ENCODE measurements at regions not wholly inside any gene's neighbourhood (a gene's known extent, or its start where the extent isn't known, plus 50 kb on each side); places are given as distances from the start of the nearest gene placed in this dataset.

DNA sequence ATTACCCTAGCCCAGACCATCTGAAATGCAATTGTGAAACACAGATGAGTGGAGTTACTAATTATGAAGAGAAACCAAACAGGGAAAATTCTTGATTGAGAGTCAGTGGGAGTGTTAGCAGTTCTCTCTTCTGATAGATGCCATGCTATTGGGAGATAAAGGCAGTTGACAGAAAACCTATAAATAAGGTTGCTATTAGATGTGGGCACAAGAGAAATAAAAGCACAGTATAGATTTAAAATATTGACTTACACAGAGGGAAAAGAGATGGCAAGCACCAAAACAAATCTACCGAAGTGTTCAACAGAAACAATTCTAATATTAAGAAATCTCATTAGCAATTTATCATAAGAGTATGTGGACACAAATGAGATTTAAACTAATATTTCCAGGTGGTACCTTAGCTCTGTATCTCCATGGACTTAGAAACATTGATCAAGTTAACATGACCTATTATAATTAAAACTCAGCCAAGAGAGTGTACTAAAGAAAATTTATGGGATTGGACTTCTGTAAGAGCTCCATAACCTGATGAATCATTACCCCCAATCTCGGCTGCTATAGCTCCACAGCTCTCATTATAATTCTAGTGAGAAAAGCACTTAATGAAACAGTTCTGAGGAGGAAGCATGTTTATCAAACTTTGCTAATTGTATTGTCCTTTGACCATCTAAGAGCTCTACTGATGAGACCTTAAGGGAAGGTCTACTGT lies 665.0 kb upstream of the RIOK2 start:
- DNase-seq (no peak), ATAC-seq (no peak)
- intact Hi-C loops (cut with DNase I, micrococcal nuclease) = no loop called here

- ATAC-seq = no peak
- intact Hi-C loops (cut with DNase I, micrococcal nuclease) = no loop called here
- DNase-seq = no peak
These were observed 668.0 kb upstream of the RIOK2 start for GRCh38 chr5:97851036-97851435.

- ATAC-seq (no peak), DNase-seq (no peak)
- intact Hi-C loops (cut with DNase I, micrococcal nuclease) = no loop called here
These were observed 672.1 kb upstream of the RIOK2 start for GRCh38 chr5:97854871-97855762.

- intact Hi-C loops (cut with DNase I, micrococcal nuclease) = no loop called here
- no peak for ATAC-seq
- no peak for DNase-seq
These were observed 691.4 kb upstream of the RIOK2 start for GRCh38 chr5:97874491-97874890.

DNA sequence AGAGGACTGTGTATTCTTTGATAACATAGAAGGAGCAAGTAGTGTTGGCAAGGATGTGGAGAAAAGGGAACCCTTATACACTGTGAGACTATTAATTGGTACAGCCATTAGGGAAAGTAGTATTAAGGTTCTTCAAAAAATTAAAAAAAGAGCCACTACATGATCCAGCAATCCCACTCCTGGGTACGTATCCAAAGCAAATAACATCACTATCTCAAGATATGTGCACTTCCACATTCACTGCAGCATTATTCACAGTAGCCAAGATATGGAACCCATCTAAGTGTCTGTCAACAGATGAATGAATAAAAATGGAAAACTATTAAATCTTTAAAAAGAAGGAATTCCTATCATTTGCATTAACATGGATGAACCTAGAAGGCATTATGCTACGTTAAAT lies 693.2 kb upstream of the RIOK2 start:
- ATAC-seq = no peak
- intact Hi-C loops (cut with DNase I, micrococcal nuclease) = no loop called here
- DNase-seq = no peak

DNA sequence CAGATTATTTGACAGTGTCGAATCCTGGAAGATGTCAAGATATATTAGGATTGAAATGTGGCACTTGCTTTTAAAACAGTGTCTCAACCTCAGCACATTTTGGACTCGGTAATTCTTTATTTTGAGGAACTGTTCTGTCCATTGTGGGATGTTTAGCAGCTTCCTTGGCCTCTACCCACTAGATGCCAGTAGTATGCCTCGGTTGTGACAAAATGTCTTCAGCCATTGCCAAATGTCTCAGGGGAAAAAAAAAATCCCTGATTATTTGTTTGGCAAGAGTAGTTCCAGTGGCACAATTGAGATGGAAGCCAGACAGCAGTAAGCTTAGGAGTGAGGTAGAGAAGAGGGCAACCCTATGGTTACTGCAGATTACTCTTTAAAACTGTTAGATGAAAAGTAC lies 694.5 kb upstream of the RIOK2 start:
- DNase-seq (no peak), ATAC-seq (no peak)
- intact Hi-C loops (cut with DNase I, micrococcal nuclease) = no loop called here

- intact Hi-C loops (cut with DNase I, micrococcal nuclease) = no loop called here
- ATAC-seq (no peak), DNase-seq (no peak)
These were observed 705.4 kb upstream of the RIOK2 start for GRCh38 chr5:97888439-97888838.

GRCh38 chr5:97891971-97892370 lies 708.9 kb upstream of the RIOK2 start:
- ATAC-seq (no peak), DNase-seq (no peak)
- intact Hi-C loops (cut with DNase I, micrococcal nuclease) = no loop called here

DNA sequence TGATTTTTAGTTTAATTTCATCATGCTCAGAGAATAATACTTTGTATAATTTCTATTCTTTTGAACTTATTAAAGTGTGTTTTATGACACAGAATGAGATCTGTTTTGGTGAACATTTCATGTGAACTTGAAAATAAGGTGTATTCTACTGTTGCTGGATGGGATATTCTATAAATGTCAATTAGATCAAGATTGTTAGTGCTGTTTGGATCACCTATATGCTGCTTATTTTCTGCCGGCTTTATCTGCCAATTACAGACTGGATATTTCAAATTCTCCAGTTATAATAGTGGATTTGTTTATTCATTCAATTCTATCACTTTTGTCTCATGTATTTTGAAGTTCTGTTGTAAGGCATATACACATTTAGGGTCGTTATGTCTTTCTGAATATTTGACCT lies 720.7 kb upstream of the RIOK2 start:
- no peak for ATAC-seq
- DNase-seq = no peak
- intact Hi-C loops (cut with DNase I, micrococcal nuclease) = no loop called here

DNA sequence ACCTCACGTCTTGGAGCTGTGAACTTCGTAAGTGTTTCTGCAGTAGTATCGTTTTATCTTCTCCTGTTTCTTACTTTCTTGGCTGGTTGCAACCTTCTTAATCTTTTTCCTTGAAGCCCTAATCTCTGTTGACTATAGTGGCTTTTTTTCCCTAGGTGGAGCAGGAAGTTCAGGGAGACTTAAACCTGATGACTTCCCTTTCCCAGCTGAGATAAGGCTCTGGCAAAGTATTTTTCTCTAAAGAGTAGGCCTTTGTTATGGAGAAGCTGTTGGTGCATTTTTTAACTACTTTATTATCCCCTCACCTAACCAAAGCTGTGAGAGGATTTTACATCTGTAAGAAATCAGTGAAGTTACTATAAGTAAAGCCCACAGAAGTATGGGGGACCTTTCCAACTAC lies 723.1 kb upstream of the RIOK2 start:
- intact Hi-C loops (cut with DNase I, micrococcal nuclease) = no loop called here
- no peak for DNase-seq

DNA sequence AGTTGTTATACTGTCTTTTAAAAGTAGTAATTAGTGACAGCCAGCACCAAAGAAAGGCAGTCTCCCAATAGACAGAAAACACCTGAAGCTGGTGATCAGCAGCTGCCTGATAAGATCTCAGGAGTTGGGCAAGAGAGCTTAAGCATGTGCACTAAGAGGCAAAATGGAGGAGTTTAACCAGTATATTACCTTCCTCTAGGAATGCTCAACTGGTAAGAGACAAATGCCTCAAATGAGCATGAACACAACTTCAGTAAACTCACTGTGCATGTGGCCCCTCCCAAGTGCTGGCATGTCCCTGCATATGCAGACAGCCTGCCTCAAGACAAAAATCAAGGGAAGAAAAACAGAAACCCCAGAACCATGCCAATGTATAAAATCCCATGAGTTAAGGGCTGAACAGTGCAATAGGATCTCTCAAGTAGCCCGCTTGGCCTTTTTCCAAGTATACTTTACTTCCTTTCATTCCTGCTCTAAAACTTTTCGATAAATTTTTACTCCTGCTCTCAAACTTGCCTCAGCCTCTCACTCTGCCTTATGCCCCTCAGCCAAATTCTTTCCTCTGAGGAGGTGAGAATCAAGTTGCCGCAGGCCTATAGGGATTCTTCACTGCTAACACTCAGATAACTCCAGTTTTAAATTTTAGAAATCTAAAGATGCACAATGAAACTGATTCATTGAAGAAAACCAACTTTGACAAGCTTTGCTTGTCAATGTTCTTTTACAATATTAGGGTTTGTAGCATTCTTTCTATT lies 724.8 kb upstream of the RIOK2 start:
- ATAC-seq = no peak
- intact Hi-C loops (cut with DNase I, micrococcal nuclease) = no loop called here
- DNase-seq = no peak

More for the DNA sequence above, 723.1 kb upstream of the RIOK2 start:
- ATAC-seq = peak; percentile 98

GRCh38 chr5:97909541-97909940 lies 726.5 kb upstream of the RIOK2 start:
- no peak for ATAC-seq
- intact Hi-C loops (cut with DNase I, micrococcal nuclease) = no loop called here
- no peak for DNase-seq

GRCh38 chr5:97914483-97914882 lies 731.4 kb upstream of the RIOK2 start:
- ATAC-seq = peak; percentile 83
- intact Hi-C loops (cut with DNase I, micrococcal nuclease) = no loop called here
- no peak for DNase-seq

GRCh38 chr5:97915106-97915505 lies 732.1 kb upstream of the RIOK2 start:
- intact Hi-C loops (cut with DNase I, micrococcal nuclease) = no loop called here
- ATAC-seq (peak; percentile 99), DNase-seq (no peak)

DNA sequence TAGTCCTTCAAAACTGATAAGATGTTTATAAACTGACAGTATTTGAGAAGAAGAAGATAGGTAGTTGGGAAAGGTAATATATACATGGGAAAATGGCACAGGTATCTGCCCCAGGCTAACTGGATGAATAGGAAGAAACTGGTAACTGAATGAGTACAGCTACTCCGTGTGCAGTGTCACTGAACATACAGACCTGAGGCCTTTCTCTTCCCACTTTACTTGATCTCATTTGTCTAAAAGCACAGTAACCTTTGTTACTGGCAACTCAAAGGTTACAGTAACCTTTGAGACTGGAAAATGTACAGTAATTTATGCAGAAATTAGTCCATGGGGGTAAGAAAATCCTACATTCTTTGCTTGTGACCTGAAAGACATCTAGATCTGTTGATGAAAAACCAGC lies 735.0 kb upstream of the RIOK2 start:
- DNase-seq = no peak
- intact Hi-C loops (cut with DNase I, micrococcal nuclease) = no loop called here
- ATAC-seq = no peak

DNA sequence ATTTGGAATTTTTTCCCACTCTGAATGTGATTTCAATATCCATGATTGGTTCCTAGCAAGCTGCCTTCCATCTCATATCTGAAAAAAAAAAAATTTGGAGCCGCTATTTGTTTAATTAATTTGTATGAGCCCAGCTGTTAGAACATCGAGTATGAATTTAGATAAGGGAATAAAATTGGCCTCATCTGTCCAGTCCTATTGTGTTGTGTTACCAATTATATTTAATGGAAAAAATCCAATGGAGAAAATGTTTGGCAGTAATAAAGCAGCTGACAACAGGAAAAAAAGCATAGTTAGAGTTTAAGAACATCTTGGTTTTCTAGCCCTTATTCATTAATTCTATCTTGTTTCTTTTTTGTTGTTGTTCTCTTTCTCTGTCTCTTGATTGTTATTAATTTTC lies 735.6 kb upstream of the RIOK2 start:
- intact Hi-C loops (cut with DNase I, micrococcal nuclease) = no loop called here
- no peak for ATAC-seq
- DNase-seq = no peak

- intact Hi-C loops (cut with DNase I, micrococcal nuclease) = no loop called here
- no peak for DNase-seq
- no peak for ATAC-seq
These were observed 736.7 kb upstream of the RIOK2 start for GRCh38 chr5:97919719-97920118.

DNA sequence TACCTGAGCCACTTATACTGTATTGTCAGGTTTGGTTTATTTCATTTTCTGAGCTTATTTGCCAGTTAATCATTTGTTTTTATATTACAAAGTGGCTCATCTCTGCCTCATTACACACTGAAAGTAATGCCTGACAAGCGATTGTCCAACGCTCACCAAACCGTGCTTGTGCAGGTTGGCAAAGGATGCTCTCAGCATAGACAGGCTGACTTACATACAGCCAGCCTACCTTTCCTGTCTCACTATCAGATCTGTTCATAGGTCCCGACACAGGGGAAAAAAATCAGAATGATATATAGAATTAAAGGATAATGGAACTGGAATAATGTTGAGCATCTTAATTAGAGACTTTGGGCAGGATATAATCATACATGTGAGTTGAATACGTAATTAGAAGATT lies 739.7 kb upstream of the RIOK2 start:
- no peak for DNase-seq
- intact Hi-C loops (cut with DNase I, micrococcal nuclease) = no loop called here
- no peak for ATAC-seq

DNA sequence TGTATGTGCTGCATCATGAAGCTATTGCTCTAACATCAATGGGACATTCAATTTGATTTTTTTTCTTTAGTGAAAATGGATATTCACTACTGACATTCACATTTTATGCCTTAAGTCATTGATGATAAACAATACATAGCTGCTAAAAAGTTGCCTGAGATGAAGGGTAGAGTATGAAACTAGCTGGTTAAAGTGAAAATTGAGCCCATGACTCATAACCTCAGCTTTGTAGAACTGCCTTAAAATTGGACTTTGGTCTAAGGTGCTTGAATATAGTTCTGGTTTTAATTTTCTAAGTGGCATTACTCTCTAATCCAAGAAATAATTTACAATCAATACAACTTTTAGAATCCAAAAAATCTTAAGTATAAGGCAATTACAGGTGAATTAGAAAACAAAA lies 740.4 kb upstream of the RIOK2 start:
- ATAC-seq (peak; percentile 42), DNase-seq (no peak)
- intact Hi-C loops (cut with DNase I, micrococcal nuclease) = no loop called here

DNA sequence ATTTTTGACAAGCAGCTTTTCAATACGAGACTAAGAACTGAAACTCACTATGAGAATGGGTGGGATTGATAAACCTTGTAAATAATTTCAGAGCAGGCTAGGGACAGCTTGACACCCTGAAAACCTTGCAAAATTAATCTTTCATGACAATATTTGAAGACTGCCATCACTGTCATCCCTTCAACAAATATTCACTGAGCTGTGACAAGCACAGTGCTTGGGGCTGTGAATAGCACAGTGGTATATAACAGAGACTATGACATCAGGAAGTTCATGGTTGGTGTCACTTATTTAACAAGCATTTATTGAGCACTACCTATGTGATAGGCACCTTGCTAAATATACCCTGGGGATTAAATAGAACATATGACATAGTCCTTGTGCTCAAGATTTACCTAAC lies 741.0 kb upstream of the RIOK2 start:
- DNase-seq (no peak), ATAC-seq (no peak)
- intact Hi-C loops (cut with DNase I, micrococcal nuclease) = no loop called here

Measured in left colon (tissue), 2 donors.